GM19463 (cell line): ENCODE measurements at regions not wholly inside any gene's neighbourhood (a gene's known extent, or its start where the extent isn't known, plus 50 kb on each side); places are given as distances from the start of the nearest gene placed in this dataset.
"Not testable (repeated sequence)": the region's sequence is repeated elsewhere in the genome, so short reads cannot be mapped to it uniquely, and the experiment has no call there.

Experiments used
- ATAC-seq: cut with Tn5 transposase; IDR thresholded peaks from one replicate; pipeline ENCODE4 v1.9.1; 2021; ENCODE audit warnings: mild to moderate bottlenecking, moderate library complexity; ENCODE audit not compliant: unreplicated experiment

DNA sequence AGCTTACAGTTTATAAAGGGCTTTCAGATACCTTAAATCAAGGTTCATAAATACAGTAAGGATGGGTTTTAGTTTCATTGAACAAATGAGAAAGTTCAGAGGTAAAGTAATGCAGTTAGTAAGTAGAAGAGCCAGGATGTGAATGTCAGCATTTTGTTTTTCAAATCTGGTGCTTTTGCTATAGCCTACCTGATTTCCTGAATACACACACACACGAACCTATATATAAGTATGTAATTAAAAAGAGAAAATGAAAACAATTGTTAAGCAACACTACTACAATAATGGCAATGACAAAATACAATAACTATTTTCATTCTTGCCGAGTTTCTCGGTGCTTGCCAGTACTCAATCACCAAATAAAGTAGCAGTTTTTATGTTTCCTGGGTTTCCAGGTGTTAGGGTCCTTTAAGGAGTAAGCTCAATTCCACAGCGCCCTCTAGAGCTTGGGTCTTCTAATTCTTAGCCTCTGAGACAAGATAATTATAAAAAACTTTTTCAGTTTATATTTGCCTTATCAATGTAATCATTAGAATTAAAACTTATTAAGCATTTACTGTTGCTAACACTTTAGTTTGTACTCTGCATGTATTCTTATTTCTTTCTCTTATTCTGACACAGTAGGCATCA is 512.9 kb upstream of the ACVR2A start:
- ATAC-seq = peak; percentile 65

DNA sequence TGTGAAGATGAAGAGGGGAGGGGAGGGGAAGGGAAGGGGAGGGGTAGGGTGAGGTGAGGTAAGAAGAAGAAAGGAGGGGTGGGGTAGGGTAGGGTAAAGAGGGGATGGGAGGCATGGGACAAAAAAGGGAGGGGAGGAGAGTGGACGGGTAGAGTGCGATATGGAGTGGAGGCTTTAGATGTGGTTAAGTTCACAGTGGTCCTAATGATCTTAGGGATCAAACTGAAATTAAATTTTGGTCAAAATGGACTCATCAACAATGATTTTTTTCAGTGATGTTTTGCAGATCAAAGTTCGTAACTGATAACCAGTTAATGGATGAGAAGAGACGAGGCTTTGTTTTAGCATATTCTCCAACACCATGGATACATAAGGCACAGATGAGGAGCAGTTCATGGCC is 513.9 kb upstream of the ACVR2A start:
- ATAC-seq = no peak

DNA sequence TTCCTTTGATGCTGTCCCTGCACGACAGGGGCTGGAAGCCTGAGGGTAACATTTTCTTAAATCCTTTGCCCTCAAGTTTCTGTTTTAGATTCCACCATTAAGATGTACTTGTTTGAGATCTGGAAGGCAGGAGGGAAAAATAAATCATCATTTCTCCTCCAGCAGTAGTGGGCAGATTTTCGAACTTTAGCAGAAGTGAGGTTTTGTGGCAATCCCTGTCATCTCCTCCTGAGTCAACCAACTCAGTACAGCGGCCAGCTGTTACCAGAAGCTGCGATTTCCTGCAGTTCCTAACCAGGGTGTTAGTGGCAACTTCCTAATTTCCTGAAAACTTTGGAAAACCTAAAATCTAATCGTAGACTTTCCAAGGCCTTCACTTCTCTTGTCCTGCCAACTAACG is 517.2 kb upstream of the ACVR2A start:
- ATAC-seq = peak; percentile 52

DNA sequence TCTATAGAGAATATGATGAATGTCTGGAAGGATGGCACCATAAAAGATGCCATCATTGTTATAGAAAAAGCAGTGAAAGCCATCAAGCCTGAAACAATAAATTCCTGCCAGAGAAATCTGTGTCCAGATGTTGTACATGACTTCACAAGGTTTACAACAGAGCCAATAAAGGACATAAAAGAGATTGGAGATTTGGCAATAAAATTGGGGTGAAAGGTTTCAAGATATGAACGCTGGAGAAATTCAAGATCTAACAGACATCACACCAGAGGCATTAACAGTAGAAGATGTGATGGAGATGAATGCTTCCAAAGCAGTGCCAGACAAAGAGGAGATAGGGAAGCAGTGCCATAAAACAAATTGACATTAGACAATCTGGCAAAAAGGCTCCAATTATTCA is 518.8 kb upstream of the ACVR2A start:
- no peak for ATAC-seq

DNA sequence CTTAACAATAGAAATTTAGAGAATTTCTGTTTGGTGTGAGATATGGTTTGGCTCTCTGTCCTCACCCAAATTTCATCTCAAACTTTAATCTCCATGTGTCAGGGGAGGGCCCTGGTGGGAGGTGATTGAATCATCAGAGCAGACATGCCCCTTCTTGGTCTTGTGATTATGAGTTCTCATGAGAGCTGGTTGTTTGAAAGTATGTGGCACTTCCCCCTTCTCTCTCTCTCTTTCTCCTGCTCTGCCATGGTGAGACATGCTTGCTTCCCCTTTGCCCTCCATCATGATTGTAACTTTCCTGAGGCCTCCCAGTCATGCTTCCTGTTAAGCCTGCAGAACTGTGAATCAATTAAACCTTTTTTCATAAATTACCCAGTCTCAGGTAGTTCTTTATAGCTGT is 524.7 kb upstream of the ACVR2A start:
- ATAC-seq = no peak

DNA sequence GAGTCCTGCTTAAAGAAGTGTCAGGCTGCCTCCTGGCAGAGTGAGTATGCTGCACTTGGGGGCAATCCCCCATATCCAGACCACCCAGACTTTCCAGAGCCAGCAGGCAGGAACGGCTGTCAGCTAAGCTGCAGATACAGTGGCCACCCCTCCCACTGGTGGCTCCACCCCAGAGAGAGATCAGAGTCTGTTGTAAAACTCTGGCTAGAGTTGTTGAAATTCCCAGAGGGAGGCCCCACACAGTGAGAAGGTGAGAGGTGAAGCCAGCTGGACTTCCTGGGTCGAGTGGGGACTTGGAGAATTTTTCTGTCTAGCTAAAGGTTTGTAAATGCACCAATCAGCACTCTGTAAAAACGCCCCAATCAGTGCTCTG is 533.8 kb upstream of the ACVR2A start:
- no peak for ATAC-seq

DNA sequence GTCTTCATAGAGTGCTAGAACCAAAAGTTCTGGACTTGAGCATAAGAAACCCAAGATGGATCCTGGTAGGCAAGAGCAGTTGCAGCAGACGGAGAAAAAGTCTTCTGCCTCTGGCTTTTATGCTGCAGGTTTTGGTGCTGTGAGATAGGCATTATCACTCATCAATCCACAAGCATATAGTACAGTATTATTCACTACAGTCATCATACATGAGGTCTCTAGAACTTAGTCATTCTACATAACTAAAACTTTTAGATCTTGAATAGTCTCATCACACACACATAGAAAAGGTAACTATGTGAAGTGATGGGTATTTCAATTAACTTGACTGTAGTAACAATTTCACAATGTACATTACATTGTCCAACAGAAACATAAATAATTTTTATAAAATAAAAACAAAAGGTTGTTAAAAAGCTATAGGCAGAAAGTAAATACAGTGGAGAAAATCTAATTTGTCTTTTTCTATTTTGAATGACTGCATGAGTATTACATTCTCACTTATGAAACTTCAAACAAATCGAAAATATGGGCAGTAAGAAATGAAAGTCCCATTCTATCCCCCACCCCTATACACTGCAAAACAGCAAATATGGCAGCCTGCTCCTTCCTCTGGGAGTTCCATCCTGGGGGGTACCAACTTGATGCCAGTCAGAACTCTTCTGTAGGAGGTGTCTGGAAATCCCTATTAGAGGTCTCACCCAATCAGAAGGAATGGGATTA is 534.3 kb upstream of the ACVR2A start:
- no peak for ATAC-seq

DNA sequence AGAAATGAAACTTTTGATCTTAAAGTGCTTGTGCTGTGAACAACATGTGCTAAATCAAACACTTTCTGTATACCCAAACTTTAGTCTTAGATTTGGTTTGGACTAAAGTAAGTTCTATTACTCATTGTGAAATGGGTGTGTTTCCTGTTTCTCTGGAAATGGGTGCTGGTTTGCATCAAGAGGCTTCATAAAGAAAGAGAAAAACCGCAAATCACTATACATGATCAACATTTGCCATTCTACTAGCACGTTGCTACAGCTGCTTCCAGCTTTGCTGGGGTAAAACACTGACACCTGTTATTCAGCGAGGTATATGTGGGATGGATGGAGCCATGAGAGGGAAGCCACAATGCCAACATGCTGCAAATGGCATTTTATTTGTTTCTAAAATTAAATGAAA is 547.0 kb upstream of the ACVR2A start:
- peak; percentile 92 for ATAC-seq

DNA sequence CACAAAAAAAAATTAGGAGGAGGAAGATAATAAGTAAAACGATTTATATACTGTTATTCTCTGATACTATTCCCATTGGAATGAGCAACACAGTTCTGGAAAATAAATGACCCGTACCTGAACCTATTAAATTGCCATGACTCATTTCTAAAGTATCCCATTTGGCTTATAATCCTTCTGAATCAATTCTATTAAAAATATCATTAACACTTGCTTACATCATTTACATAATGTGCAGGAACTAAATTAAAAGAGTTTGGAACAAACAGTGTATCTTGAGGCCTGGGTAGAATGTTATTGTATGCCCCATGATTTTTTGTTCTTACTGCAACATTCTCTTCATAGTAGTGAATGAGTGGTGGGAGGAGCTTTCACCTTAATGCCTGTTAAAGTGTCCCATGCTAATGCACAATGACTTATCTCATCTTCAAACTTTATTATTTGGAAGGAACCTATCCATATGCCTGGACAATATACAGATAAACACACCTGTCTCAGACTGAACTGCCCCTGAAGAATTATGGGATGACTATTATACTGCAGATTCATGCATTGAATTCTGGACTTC is 549.9 kb upstream of the ACVR2A start:
- no peak for ATAC-seq

DNA sequence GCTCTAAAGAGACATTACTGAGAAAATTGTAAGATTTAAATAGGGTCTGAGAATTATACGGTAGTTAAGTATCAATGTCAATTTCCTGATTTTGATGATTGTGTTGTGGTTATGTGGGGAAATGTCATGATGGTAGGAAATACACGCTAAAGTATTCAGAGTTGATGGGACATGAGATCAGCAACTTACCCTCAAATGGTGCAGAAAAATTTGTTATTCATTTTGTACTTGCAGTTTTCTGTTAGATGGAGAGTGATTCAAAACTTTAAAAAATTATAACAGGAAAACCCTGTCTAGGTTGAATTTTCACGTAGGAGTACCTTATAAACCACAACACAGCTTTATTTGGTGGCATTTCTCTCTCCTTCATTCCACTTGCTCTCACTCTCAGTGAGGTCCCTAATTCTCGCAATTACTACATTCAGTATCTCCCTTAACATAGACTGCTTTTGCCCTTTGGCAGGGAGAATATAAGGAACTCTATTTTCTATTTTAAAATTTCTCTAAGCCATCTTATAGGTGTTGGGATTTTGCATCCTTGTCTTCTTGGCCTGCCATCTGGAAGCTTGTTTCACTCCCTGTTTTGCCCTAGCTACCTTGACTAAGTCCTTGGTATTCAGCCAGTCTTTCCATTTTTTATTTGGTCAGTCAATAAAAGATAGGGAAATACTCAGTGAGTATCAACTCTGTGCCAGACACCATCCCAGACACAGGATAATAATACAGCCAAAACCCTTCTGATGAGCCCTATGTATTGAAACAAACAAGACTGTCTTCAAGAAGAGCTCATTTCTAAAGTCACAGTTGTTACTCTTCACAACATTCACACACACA is 550.6 kb upstream of the ACVR2A start:
- ATAC-seq = no peak

DNA sequence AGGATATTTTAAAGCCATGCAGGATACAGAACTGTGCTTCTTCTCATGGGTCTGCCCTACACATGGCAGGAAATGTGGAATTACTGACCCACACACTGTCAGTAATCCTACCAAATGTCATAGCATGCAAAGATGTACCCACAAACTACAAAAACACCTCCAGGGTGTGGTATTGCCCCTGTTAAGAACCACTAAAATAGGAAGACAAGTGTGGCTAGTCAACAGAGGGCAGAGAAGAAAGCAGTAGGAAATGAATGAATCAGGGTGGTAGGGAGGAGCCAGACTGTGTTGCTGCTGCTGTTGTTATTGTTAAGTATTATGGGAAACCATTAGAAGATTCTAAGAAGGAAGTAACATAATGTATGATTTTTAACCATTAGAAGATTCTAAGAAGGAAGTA is 556.7 kb upstream of the ACVR2A start:
- ATAC-seq = no peak

DNA sequence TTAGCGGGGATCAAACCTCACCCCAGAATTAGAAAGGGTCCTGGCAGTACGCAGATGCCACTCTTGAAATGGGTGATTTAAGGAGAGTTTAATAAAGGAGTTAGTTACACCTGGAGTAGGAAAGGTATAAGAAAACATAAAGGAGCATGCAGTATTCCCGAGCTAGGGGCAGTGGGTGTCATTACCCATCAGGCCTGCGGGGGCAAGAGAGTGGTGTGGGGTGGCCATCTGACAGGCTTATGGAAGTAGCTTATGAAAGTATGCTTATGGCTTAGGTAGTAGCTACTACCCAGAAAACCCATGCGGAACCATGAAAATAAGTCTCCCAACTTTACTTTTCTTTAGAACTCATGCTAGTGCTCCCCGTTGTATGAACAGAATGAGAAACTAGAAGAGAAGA is 568.9 kb upstream of the ACVR2A start:
- ATAC-seq = no peak

DNA sequence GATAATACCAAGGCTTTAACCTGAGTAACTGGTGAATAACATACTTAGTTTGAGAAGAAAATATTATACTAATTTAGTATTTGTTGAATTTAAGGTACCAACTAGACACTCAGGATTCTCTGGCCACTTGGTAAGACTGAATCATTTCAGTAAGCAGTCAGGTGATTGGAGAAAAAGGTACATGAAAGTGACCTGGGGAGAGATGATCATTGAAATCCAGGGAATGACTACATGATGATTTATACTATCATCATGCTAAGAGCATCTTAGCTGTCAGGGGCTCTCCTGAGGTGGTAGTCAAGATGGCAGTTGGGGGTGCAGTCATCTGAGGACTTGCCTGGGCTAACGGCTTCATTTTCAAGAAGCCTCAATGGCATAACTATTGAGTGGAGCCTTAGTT is 571.2 kb upstream of the ACVR2A start:
- ATAC-seq = no peak

DNA sequence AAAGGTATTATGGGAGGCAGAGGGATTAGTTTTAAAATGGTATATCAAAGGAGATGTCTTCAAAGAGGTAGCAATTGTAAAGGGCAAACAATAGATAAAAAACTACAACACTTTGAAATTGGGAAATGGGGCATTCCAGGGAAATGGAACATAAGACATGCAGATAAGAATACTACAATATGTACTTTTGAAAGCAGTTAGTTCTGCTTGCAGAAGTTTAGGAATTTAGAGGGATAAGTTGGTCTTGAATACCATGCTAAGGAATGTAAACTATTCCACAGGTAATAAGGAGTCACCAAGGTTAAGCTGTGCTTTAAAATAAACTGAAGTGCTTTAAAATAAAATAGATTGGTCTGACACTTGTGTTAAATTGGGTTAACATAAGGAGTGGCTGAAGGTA is 571.7 kb upstream of the ACVR2A start:
- ATAC-seq = no peak

DNA sequence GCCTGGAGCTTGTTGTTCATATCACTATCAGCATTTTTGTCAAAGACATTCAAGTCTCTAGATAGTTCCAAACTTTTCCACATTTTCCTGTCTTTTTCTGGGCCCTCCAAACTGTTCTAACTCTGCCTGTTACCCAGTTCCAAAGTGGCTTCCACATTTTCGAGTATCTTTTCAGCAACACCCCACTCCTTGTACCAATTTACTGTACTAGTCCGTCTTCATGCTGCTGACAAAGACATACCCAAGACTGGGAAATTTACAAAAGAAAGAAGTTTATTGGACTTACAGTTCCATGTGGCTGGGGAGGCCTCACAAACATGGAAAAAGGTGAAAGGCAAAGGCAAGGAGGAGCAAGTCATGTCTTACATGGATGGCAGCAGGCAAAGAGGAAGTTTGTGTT is 575.2 kb upstream of the ACVR2A start:
- not testable (repeated sequence) for ATAC-seq

DNA sequence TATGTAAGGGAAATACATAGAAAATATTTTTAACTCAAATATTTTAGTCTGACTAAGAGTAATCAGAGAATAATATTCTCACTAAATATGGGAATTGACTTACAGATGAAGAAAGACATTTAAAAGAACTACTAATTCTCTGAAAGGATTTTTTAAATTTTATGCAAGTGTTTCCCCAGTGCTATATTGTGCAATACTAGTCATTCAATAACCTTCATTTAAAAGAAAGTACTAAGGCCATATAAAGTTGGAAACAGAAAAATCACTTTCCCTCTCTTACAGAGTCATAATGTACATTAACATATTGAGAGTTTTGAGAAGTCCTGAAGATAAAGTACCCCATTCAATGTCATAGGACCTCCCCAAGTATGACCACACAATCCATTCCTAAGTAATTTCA is 584.6 kb upstream of the ACVR2A start:
- no peak for ATAC-seq

DNA sequence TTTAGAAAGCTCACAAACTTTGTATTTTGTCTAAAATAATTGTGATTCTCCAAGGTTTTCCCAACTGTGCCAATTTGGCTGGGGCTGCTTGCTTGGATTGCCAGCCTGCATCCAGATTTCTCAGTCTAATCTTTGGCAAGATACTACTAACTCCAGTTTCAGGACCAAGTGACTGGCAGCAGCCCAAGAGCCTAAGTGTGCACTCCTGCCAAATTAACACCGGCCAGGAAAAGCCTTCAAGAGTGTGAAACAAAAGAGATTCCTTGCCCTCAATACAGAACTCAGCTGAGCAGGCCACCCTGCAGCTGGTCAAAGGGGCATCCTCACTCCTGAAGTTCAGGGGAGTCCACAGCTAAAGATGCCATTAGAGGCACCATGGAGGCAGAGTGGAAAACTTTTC is 589.0 kb upstream of the ACVR2A start:
- ATAC-seq = no peak

DNA sequence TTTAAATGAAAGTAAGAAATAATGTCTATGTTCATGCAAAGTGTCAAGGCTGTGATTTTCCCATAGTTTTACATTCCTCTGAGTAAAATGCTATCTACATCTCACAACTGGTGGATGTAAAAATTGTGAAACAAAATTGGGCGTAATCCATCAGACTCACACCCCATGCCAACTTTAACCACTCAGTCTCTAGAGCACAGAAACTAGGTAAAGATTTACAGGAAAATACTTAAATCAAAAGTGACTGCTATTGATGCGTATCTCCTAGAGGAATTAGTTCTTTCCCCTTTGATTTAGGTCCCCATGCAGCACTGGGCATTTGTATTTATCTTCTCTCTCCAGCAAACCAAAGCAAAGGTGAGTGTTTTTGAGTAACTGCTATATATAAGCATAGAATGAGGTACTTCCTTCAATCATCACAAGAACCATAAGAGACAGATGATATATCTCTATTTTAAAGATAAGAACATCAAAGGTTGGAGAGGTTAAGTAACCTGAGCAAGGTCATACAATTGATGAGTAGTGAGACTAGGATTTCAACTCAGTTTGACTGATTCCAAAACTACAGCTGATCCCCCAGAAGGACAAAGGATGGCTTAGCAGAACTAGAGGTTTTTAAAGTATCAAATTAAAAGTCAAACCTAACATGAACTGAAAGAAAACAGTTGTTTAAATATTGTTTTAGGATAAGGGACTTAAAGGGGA is 594.0 kb upstream of the ACVR2A start:
- peak; percentile 78 for ATAC-seq

DNA sequence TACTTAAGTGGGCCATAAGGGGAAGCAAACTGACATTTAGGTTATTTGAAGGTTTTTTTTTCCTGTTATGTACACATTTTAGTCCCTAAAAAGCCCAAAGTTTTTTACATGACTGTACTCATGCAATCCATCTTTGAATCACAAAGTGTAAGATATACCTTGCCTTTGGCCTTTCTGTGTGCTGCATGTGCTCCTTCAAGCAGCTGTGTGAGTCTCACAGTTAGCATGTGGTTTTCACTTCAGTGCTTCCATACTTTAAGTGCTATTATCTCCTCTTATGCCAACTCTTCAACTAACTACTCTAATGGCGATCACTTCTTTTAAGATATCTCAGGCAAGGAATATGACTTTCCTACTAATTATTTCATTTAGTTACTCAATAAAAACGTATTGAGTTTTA is 597.1 kb upstream of the ACVR2A start:
- no peak for ATAC-seq

DNA sequence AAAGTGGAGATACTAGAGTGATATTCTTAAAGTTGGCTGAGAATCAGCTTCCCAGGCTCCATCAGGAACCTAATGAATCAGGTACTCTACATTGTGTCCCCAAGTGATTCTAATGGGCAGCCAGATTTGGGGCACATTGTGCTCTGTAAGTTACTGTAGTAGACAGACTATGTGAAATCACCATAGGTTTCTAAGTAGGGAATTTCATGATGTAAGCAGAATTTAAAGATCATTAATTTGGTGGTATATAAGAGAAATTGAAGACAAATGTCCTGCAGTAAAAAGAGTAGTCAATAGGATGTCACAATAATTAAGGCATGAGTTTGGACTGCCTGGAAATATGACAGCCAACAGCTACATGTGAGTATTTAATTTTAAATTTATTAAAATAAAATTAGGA is 602.4 kb upstream of the ACVR2A start:
- no peak for ATAC-seq

DNA sequence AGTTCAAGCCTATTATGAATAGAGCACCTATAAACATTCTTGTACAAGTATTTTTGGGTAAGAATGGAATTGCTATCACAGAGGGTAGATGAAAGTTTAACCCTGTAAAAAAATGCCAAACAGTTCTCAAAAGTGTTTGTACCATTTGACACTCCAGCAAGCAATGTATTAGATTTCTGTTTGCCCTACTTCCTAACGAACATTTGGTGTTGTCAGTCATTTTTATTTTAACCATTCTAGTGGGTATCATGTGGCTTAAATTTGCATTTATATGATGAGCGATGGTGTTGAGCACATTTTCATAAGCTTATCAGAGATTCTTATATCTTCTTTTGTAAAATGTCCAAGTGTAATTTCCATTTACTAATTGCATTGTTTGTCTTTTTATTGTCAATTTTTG is 608.2 kb upstream of the ACVR2A start:
- ATAC-seq = no peak
